Mesenchymal stem cell (in vitro differentiated cells and primary cell): ENCODE measurements at regions not wholly inside any gene's neighbourhood (a gene's known extent, or its start where the extent isn't known, plus 50 kb on each side); places are given as distances from the start of the nearest gene placed in this dataset.

Experiments
- DNase-seq: peaks from one replicate; pipeline ENCODE4 v3.0.0-alpha.2; 2013
- H2AFZ ChIP-seq: one replicate; pipeline ENCODE4 v1.6.1; 2013; ENCODE audit warnings: low read depth, mild to moderate bottlenecking, control low read depth, inconsistent platforms, low read length, moderate library complexity
- H2AK5ac ChIP-seq: 2 replicates; pipeline ENCODE4 v1.6.1; 2013; ENCODE audit warnings: low read length, moderate library complexity, mild to moderate bottlenecking, inconsistent platforms; ENCODE audit not compliant: severe bottlenecking
- H2BK120ac ChIP-seq: one replicate; pipeline ENCODE4 v1.6.1; 2013; ENCODE audit warnings: low read depth, mild to moderate bottlenecking, inconsistent platforms, low read length, moderate library complexity
- H2BK12ac ChIP-seq, 2 experiments: one replicate each; pipeline ENCODE4 v1.6.1; 2013; ENCODE audit warnings: inconsistent platforms in 2 of 2, low read length in 2 of 2, mild to moderate bottlenecking in 2 of 2, moderate library complexity in 2 of 2, control low read depth in 1 of 2
- H2BK15ac ChIP-seq: one replicate; pipeline ENCODE4 v1.6.1; 2013; ENCODE audit warnings: mild to moderate bottlenecking, low read depth, inconsistent platforms; ENCODE audit not compliant: poor library complexity, severe bottlenecking
- H2BK5ac ChIP-seq: 2 replicates; pipeline ENCODE4 v1.6.1; 2013; ENCODE audit warnings: low read depth, mild to moderate bottlenecking, low read length, control low read depth, inconsistent platforms; ENCODE audit not compliant: poor library complexity, severe bottlenecking
- H3K14ac ChIP-seq, 2 experiments: one replicate each; pipeline ENCODE4 v1.6.1; 2013; ENCODE audit warnings: inconsistent platforms in 2 of 2, low read length in 2 of 2, control low read depth in 1 of 2, mild to moderate bottlenecking in 1 of 2, moderate library complexity in 1 of 2
- H3K18ac ChIP-seq, 2 experiments: one replicate each; pipeline ENCODE4 v1.6.1; 2013; ENCODE audit warnings: inconsistent platforms in 2 of 2, low read length in 2 of 2, control low read depth in 1 of 2, low read depth in 1 of 2, mild to moderate bottlenecking in 1 of 2
- H3K23ac ChIP-seq, 2 experiments: one replicate each; pipeline ENCODE4 v1.6.1; 2013; ENCODE audit warnings: inconsistent platforms in 2 of 2, low read length in 2 of 2, mild to moderate bottlenecking in 2 of 2, moderate library complexity in 2 of 2, control low read depth in 1 of 2
- H3K27ac ChIP-seq: 2 replicates; pipeline ENCODE4 v1.5.1; 2013; ENCODE audit warnings: mild to moderate bottlenecking, moderate library complexity, low read length, control low read depth, inconsistent platforms; ENCODE audit not compliant: poor library complexity, severe bottlenecking
- H3K27me3 ChIP-seq, 2 experiments: 2 replicates each; pipeline versions ENCODE4 v1.6.1 to v1.7.0; 2013; ENCODE audit warnings: low read length in 2 of 2, mild to moderate bottlenecking in 2 of 2, moderate library complexity in 2 of 2, control low read depth in 1 of 2, inconsistent platforms in 1 of 2; ENCODE audit not compliant: control insufficient read depth in 1 of 2, insufficient read depth in 1 of 2
- H3K36me3 ChIP-seq, 2 experiments: 2 replicates each; pipeline versions ENCODE4 v1.6.1 to v1.7.0; 2013; ENCODE audit warnings: low read length in 2 of 2, control low read depth in 1 of 2, inconsistent platforms in 1 of 2, low read depth in 1 of 2, mild to moderate bottlenecking in 1 of 2; ENCODE audit not compliant: insufficient read depth in 2 of 2, control insufficient read depth in 1 of 2
- H3K4ac ChIP-seq, 2 experiments: one replicate each; pipeline ENCODE4 v1.6.1; 2013; ENCODE audit warnings: inconsistent platforms in 2 of 2, low read length in 2 of 2, mild to moderate bottlenecking in 2 of 2, moderate library complexity in 2 of 2, control low read depth in 1 of 2, low read depth in 1 of 2
- H3K4me1 ChIP-seq: 2 replicates; pipeline ENCODE4 v1.6.1; 2013; ENCODE audit warnings: low read depth, low read length, control low read depth; ENCODE audit not compliant: control insufficient read depth, insufficient read depth
- H3K4me2 ChIP-seq: 2 replicates; pipeline ENCODE4 v1.6.1; 2013; ENCODE audit warnings: low read length, mild to moderate bottlenecking, inconsistent platforms; ENCODE audit not compliant: poor library complexity, severe bottlenecking
- H3K4me3 ChIP-seq, 2 experiments: 2 replicates each; pipeline versions ENCODE4 v1.5.1 to v1.7.0; 2013; ENCODE audit warnings: low read length in 2 of 2, mild to moderate bottlenecking in 2 of 2, control low read depth in 1 of 2, low read depth in 1 of 2; ENCODE audit not compliant: insufficient read depth in 1 of 2
- H3K79me1 ChIP-seq: replicated peaks from 2 replicates; pipeline ENCODE4 v1.6.1; 2013; ENCODE audit warnings: mild to moderate bottlenecking, control low read depth, low read length, inconsistent platforms; ENCODE audit not compliant: poor library complexity, severe bottlenecking
- H3K9ac ChIP-seq: 2 replicates; pipeline ENCODE4 v1.7.0; 2013; ENCODE audit warnings: mild to moderate bottlenecking, low read length, moderate library complexity
- H3K9me3 ChIP-seq: 2 replicates; pipeline ENCODE4 v1.7.0; 2013; ENCODE audit warnings: mild to moderate bottlenecking, low read length; ENCODE audit not compliant: control insufficient read depth
- H4K8ac ChIP-seq: one replicate; pipeline ENCODE4 v1.6.1; 2013; ENCODE audit warnings: inconsistent platforms, mild to moderate bottlenecking, low read length, moderate library complexity
- H4K91ac ChIP-seq: one replicate; pipeline ENCODE4 v1.6.1; 2013; ENCODE audit warnings: mild to moderate bottlenecking, low read length, inconsistent platforms
- WGBS: methylation state at CpG from one replicate; pipeline ENCODE4 v1.1.7; 2013; ENCODE audit warnings: mixed read lengths; 5-methylcytosine and 5-hydroxymethylcytosine counted together

DNA sequence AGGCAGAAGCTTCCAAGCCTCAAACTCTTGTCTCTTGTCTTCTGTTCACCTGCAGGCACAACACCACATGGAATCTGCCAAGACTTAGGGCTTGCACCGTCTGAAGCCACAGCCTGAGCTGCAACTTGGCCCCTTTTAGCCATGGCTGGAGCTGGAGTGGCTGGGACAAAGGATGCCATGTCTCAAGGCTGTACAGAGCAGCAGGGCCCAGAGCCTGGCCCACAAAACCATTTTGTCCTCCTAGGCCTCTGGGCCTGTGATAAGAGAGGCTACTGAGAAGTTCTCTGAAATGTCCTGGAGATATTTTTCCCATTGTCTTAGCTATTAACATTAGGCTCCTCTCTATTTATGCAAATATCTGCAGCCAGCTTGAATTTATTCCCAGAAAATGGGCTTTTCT lies 330.8 kb downstream of the DTWD2 start:
- no peaks in the 10 kb centered on the region for H3K4me1 ChIP-seq
- H2BK120ac ChIP-seq = no peak overlapping the region
- H2AFZ ChIP-seq = no peak overlapping the region
- no peak overlapping the region for H2BK5ac ChIP-seq
- no peak overlapping the region for H4K91ac ChIP-seq
- no peak overlapping the region for H3K4ac ChIP-seq
- no peak for DNase-seq
- H3K9ac ChIP-seq = no peak overlapping the region
- H3K18ac ChIP-seq = no peak overlapping the region
- no peaks in the 10 kb centered on the region for H3K36me3 ChIP-seq
- H3K4me2 ChIP-seq = no peak overlapping the region
- no peaks in the 10 kb centered on the region for H3K79me1 ChIP-seq
- no peak overlapping the region for H3K23ac ChIP-seq
- H2BK15ac ChIP-seq = no peak overlapping the region
- 61% methylated on average over 1 of the region's 1 CpG for WGBS
- H3K4me3 ChIP-seq = no peak overlapping the region
- no peak overlapping the region for H4K8ac ChIP-seq
- peaks cover 22% of the 10 kb centered on the region for H3K9me3 ChIP-seq
- no peak overlapping the region for H3K14ac ChIP-seq
- no peak overlapping the region for H2AK5ac ChIP-seq
- no peaks in the 10 kb centered on the region for H3K27me3 ChIP-seq
- H2BK12ac ChIP-seq = no peak overlapping the region
- H3K27ac ChIP-seq = no peak overlapping the region

DNA sequence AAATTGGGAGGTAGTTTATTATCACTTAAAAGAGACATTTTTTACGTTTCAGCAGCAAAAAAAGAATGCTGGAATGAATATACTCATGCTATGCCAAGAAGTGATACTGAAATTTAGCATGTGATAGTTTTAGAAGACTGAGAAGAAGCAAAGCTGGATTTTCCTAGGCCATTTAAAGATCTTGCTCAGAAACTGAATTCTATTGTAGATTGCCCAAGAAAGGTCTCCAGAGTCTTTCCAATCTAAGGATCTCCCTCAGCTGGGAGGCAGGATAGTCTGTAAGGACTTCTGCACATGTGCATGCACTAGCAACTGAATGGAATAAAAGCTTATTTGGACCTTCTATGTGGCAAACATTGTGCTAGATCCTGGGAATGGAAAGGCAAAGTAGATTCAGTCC lies 334.5 kb downstream of the DTWD2 start:
- Histone ChIP-seq H2AK5ac (no peak overlapping the region), H4K91ac (no peak overlapping the region), H3K9ac (no peak overlapping the region), H3K14ac (no peak overlapping the region), H3K4ac (no peak overlapping the region), H3K4me2 (no peak overlapping the region), H3K9me3 (peaks cover 14% of the 10 kb centered on the region), H4K8ac (no peak overlapping the region), H2BK120ac (no peak overlapping the region), H2BK15ac (no peak overlapping the region), H2BK5ac (no peak overlapping the region), H3K23ac (no peak overlapping the region), H3K27me3 (no peaks in the 10 kb centered on the region), H2AFZ (no peak overlapping the region), H3K18ac (no peak overlapping the region), H3K4me1 (no peaks in the 10 kb centered on the region), H3K27ac (no peak overlapping the region), H3K79me1 (no peaks in the 10 kb centered on the region), H3K4me3 (no peak overlapping the region), H3K36me3 (no peaks in the 10 kb centered on the region), H2BK12ac (no peak overlapping the region)
- DNase-seq = no peak
- WGBS = 57% methylated on average over 1 of the region's 1 CpG

DNA sequence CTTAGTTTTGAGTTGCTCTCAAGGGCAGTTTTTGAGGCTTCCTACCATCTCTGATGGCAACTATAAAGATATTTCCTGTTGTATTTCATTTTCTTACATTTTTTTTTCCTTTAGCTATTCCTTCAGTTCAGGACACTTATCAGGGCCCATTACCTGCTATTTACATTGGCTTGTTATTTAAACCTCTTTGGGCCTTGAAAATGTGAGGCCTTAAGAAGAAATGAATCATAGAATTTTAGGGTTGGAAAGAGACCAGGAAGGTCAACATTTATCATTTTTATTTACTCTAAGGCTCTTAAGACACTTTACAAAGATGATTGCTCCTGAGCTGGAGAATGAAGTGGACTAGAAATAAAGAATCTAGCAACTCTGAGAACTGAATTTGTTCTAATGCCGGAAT lies 335.2 kb downstream of the DTWD2 start:
- Histone ChIP-seq H3K4ac (no peak overlapping the region), H3K4me1 (no peaks in the 10 kb centered on the region), H2BK15ac (no peak overlapping the region), H3K79me1 (no peaks in the 10 kb centered on the region), H3K27me3 (no peaks in the 10 kb centered on the region), H2BK12ac (no peak overlapping the region), H3K23ac (no peak overlapping the region), H2BK5ac (no peak overlapping the region), H2BK120ac (no peak overlapping the region), H3K18ac (no peak overlapping the region), H3K9ac (no peak overlapping the region), H3K4me2 (no peak overlapping the region), H3K14ac (no peak overlapping the region), H2AFZ (no peak overlapping the region), H3K36me3 (no peaks in the 10 kb centered on the region), H4K91ac (no peak overlapping the region), H3K4me3 (no peak overlapping the region), H3K27ac (no peak overlapping the region), H3K9me3 (peaks cover 12% of the 10 kb centered on the region), H4K8ac (no peak overlapping the region), H2AK5ac (no peak overlapping the region)
- 91% methylated on average over 1 of the region's 1 CpG for WGBS
- no peak for DNase-seq

DNA sequence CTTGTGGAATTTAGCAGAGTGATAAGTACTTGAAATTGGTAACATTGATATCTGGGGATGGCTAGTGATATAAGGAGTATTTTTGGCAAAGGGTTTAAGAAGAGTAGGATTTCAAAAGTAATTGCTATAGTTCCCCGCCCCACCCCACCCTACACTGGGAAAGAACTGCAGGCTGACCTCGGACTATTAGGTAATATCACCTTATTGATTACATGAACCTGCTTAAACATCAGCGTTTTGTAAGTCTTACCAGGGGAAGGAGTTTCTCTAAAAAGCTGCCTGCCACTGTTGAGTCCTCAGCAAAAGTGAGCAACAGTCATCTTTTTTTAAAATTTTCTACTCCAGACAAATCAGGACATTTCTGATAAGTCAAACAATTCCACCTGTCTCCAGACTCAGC lies 337.3 kb downstream of the DTWD2 start:
- no peak for DNase-seq
- Histone ChIP-seq H3K4me2 (no peak overlapping the region), H3K18ac (no peak overlapping the region), H2AFZ (no peak overlapping the region), H3K9ac (no peak overlapping the region), H3K27ac (no peak overlapping the region), H2BK15ac (no peak overlapping the region), H2BK120ac (no peak overlapping the region), H3K4me3 (no peak overlapping the region), H3K36me3 (no peaks in the 10 kb centered on the region), H3K14ac (no peak overlapping the region), H3K4me1 (no peaks in the 10 kb centered on the region), H2BK12ac (no peak overlapping the region), H4K91ac (no peak overlapping the region), H3K27me3 (no peaks in the 10 kb centered on the region), H3K4ac (no peak overlapping the region), H2BK5ac (no peak overlapping the region), H2AK5ac (no peak overlapping the region), H3K9me3 (no peaks in the 10 kb centered on the region), H4K8ac (no peak overlapping the region), H3K79me1 (no peaks in the 10 kb centered on the region), H3K23ac (no peak overlapping the region)
- 75% methylated on average over 3 of the region's 3 CpGs for WGBS
